Stomach (tissue), 8 donors: ENCODE measurements at regions not wholly inside any gene's neighbourhood (a gene's known extent, or its start where the extent isn't known, plus 50 kb on each side); places are given as distances from the start of the nearest gene placed in this dataset.

ENCODE experiments used
- DNase-seq, 2 donors: peaks; one replicate each; pipeline versions ENCODE4 v3.0.0 to v3.0.0-alpha.2; 2013 to 2019
- H3K27ac ChIP-seq, 5 donors: fragments of 200-600 bp in 4 of 5; sonication (generic) in 4 of 5; one replicate each; pipeline ENCODE4 v1.5.1; 2013 to 2019; ENCODE audit warnings: mild to moderate bottlenecking in 1 of 5, moderate library complexity in 1 of 5
- H3K27me3 ChIP-seq, 3 donors: fragments of 200-600 bp; sonication (generic); one replicate each; pipeline ENCODE4 v1.5.1; 2017 to 2019; ENCODE audit warnings: mixed run types in 1 of 3
- H3K36me3 ChIP-seq, 4 donors: fragments of 200-600 bp; sonication (generic); 1 replicate in 3 of 4; 2 replicates in 1 of 4; pipeline ENCODE4 v1.5.1; 2016 to 2019
- H3K4me1 ChIP-seq, 4 donors: fragments of 200-600 bp; sonication (generic); one replicate each; pipeline ENCODE4 v1.5.1; 2016 to 2019
- H3K4me3 ChIP-seq, 4 donors: fragments of 200-600 bp; sonication (generic) in 3 of 4; one replicate each; pipeline ENCODE4 v1.5.1; 2016 to 2019; ENCODE audit warnings: mild to moderate bottlenecking in 1 of 4
- H3K9me3 ChIP-seq, 4 donors: fragments of 200-600 bp; sonication (generic); one replicate each; pipeline ENCODE4 v1.5.1; 2016 to 2019
- CTCF ChIP-seq, 7 experiments: fragments of 450-650 bp in 4 of 7; fragments of 200-600 bp in 3 of 7; sonication (generic) in 3 of 7; IDR thresholded peaks; one replicate each; pipeline ENCODE4 v1.5.1; 2016 to 2019; ENCODE audit warnings: antibody characterized with exemption in 7 of 7, control low read depth in 2 of 7, mild to moderate bottlenecking in 1 of 7
- EP300 ChIP-seq: sonication (generic); formaldehyde crosslinking; IDR thresholded peaks from one replicate; pipeline ENCODE4 v1.6.1; 2017; ENCODE audit warnings: antibody characterized with exemption
- POLR2A ChIP-seq, 4 donors: fragments of 450-650 bp; IDR thresholded peaks; one replicate each; pipeline ENCODE4 v1.6.1; 2016; ENCODE audit warnings: antibody characterized with exemption in 4 of 4, control low read depth in 2 of 4, mild to moderate bottlenecking in 1 of 4, moderate library complexity in 1 of 4
- POLR2AphosphoS5 ChIP-seq, 3 donors: sonication (generic); formaldehyde crosslinking; IDR thresholded peaks; one replicate each; pipeline ENCODE4 v1.6.1; 2016; ENCODE audit warnings: antibody characterized with exemption in 3 of 3
- WGBS, 5 donors: extraction: QIAGEN DNeasy Blood & Tissue Kit in 3 of 5; methylation state at CpG; one replicate each; pipeline versions ENCODE4 v1.1.5 to v1.1.7; 2013 to 2018; 5-methylcytosine and 5-hydroxymethylcytosine counted together
- intact Hi-C: fragments of 100-400 bp; cut with DNase I; formaldehyde crosslinking; loops from one replicate; pipeline ENCODE4 v1.15.1; 2023; ENCODE audit warnings: low total_unique reads
- donor health status: healthy with polysubstance abuse.
- donor health status: Bipolar disorder and iron deficiency.
- donor health status: healthy.

DNA sequence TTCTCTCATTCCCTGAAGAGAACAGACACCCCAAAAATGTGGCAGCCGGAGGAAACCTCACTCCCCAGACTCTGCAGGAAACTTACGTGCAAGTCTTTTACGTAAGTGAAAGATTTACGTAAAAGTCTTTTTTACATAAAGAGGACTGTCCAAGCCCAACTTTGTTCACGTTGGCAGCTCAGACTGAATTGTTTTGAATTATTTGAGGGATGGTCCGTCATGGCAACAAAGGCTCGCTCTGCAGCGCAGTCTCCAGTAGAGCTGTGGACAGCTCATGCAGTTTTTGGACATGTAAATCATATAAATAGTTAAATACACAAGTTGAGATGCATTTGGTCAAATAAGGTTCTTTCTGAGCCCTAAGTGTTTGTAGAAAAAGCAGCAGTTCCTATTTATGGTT, 394.8 kb downstream of the QKI start:
- Histone ChIP-seq H3K27ac (no peak overlapping the region), H3K27me3 (no peaks in the 10 kb centered on the region), H3K9me3 (no peaks in the 10 kb centered on the region), H3K4me3 (no peak overlapping the region), H3K4me1 (no peaks in the 10 kb centered on the region), H3K36me3 (no peaks in the 10 kb centered on the region)
- TF ChIP-seq POLR2A (IDR thresholded peaks at IDR 0.05): no peak
- TF ChIP-seq CTCF (IDR thresholded peaks at IDR 0.05): no peak
- TF ChIP-seq EP300: no peak
- TF ChIP-seq POLR2AphosphoS5 (IDR thresholded peaks at IDR 0.05): no peak
- WGBS, 5 donors: 85 to 91% (median 88%) methylated on average over 8 of the region's 8 CpGs
- intact Hi-C loops: no loop called here
- no peak for DNase-seq

DNA sequence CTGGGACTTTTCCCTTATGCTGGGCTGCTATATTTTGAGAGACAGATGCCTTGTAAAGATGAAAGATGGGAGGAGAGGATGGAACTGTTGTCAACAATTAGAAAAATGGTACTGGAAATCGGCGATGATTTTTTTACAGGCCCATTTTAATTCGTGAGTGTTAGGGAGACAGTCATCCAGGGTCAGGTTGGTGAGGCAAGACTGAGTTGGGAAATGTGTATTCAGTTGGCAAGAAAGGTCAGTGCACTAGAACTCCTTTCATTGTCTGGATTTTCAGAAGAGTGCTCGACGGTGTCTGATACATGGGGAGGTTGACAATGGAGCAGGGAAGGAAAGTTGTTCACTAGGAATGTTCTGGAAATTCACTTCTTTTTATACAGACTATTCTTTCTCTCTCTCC, 394.4 kb downstream of the QKI start:
- intact Hi-C loops: no loop called here
- no peak for DNase-seq
- no peak overlapping the region for H3K27ac ChIP-seq
- no peaks in the 10 kb centered on the region for H3K27me3 ChIP-seq
- TF ChIP-seq CTCF (IDR thresholded peaks at IDR 0.05) (no peak), EP300 (no peak), POLR2AphosphoS5 (IDR thresholded peaks at IDR 0.05) (no peak), POLR2A (IDR thresholded peaks at IDR 0.05) (no peak)
- H3K9me3 ChIP-seq: no peaks in the 10 kb centered on the region
- H3K4me1 ChIP-seq: no peaks in the 10 kb centered on the region
- no peak overlapping the region for H3K4me3 ChIP-seq
- no peaks in the 10 kb centered on the region for H3K36me3 ChIP-seq
- WGBS, 5 donors: 81 to 88% (median 86%) methylated on average over 5 of the region's 5 CpGs

DNA sequence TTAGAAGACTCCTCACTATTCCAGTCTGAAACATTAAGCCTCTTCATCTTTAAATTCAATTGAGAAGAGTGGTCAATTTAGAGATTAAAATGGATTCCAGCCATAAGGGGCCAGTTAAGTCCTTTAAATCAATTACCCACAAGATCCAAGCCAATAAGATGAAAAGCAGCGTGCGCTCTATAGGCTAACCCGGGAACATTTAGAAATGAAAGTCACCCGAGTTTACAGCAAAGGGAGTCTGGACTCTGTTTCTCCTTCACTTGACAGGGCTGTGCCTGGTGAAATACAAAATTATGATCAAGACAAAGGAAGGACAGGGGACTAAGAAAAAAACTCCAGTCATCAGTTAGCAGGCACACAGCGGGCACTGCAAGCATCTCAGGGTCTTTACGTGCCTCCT, 393.7 kb downstream of the QKI start:
- H3K9me3 ChIP-seq: no peaks in the 10 kb centered on the region
- 85 to 95% (median 90%) methylated on average over 6 of the region's 6 CpGs for WGBS, 5 donors
- no peaks in the 10 kb centered on the region for H3K36me3 ChIP-seq
- TF ChIP-seq EP300 (no peak), CTCF (IDR thresholded peaks at IDR 0.05) (no peak), POLR2AphosphoS5 (IDR thresholded peaks at IDR 0.05) (no peak), POLR2A (IDR thresholded peaks at IDR 0.05) (no peak)
- no peaks in the 10 kb centered on the region for H3K4me1 ChIP-seq
- H3K27me3 ChIP-seq: no peaks in the 10 kb centered on the region
- intact Hi-C loops: no loop called here
- no peak overlapping the region for H3K4me3 ChIP-seq
- peak in 1 of 2 donors; percentile 11 for DNase-seq
- no peak overlapping the region for H3K27ac ChIP-seq

- intact Hi-C loops: no loop called here
- Histone ChIP-seq H3K4me3 (no peak overlapping the region), H3K27ac (no peak overlapping the region), H3K9me3 (no peaks in the 10 kb centered on the region), H3K27me3 (no peaks in the 10 kb centered on the region), H3K4me1 (no peaks in the 10 kb centered on the region), H3K36me3 (no peaks in the 10 kb centered on the region)
- TF ChIP-seq POLR2A (IDR thresholded peaks at IDR 0.05) (no peak), POLR2AphosphoS5 (IDR thresholded peaks at IDR 0.05) (no peak), EP300 (no peak), CTCF (IDR thresholded peaks at IDR 0.05) (no peak)
- 91 to 93% (median 92%) methylated on average over 13 of the region's 13 CpGs for WGBS, 5 donors
- DNase-seq: no peak
Measured at GRCh38 chr6:163806755-163807499, 392.4 kb downstream of the QKI start.
